ENCODE measurements at regions not wholly inside any gene's neighbourhood (a gene's known extent, or its start where the extent isn't known, plus 50 kb on each side); places are given as distances from the start of the nearest gene placed in this dataset.

- H3K9me2 ChIP-seq (ENCODE audit: insufficient read depth): no peaks in the 10 kb centered on the region
- H4K20me1 ChIP-seq (ENCODE audit: insufficient read depth): no peaks in the 10 kb centered on the region
- H3K4me2 ChIP-seq: no peak overlapping the region
- H3K9me3 ChIP-seq (ENCODE audit: insufficient read depth, low read depth): no peaks in the 10 kb centered on the region
- intact Hi-C loops (cut with micrococcal nuclease; ENCODE audit: unreplicated experiment): no loop called here
- no peak overlapping the region for H2AFZ ChIP-seq
- no peaks in the 10 kb centered on the region for H3K79me2 ChIP-seq (ENCODE audit: low read depth)
- no peaks in the 10 kb centered on the region for H3F3A ChIP-seq (ENCODE audit: insufficient read depth, low read depth)
- H3K36me3 ChIP-seq (ENCODE audit: low read depth): no peaks in the 10 kb centered on the region
- DNase-seq: no peak
- no peak overlapping the region for H3K27ac ChIP-seq
- H3K4me1 ChIP-seq (replicated peaks; ENCODE audit: insufficient read depth): no peaks in the 10 kb centered on the region
- H3K27me3 ChIP-seq (ENCODE audit: insufficient read depth, low read depth): no peaks in the 10 kb centered on the region
- POLR2A ChIA-PET (ENCODE audit: unreplicated experiment): no interaction called here
- TF ChIP-seq EZH2 (IDR thresholded peaks at IDR 0.05; ENCODE audit: low read depth): no peak
- no peak for TF ChIP-seq CTCF (conservative IDR thresholded peaks at IDR 0.05)
- H3K4me3 ChIP-seq: no peak overlapping the region
- BruUV-seq (replicated peaks): no TSS peak
- CTCF ChIA-PET: no interaction called here
Measured at GRCh38 chr12:71236133-71236660, 78.4 kb upstream of the TSPAN8 start.

DNA sequence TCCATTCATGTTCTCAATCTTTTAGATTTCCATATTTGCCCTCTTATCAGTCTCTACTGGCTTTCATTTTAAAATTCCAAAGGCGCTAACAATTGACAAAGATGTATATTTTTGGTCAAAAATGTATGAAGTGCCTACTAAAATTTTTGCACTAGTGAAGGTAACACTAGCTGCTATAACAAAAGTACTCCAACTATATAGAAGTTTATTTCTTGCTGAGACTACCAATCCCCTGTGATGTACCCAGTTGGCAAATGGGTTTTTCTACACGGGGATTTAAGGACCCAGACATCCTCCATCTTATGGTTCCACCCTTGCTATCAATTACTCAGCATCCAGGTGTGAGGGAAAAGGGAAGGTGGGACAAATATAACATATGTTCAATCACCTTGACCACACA is 75.3 kb upstream of the TSPAN8 start:
- no peak overlapping the region for H3K4me3 ChIP-seq
- no peaks in the 10 kb centered on the region for H3K79me2 ChIP-seq (ENCODE audit: low read depth)
- no peaks in the 10 kb centered on the region for H3K9me3 ChIP-seq (ENCODE audit: insufficient read depth, low read depth)
- H3K27me3 ChIP-seq (ENCODE audit: insufficient read depth, low read depth): no peaks in the 10 kb centered on the region
- no peak overlapping the region for H2AFZ ChIP-seq
- H3K4me1 ChIP-seq (replicated peaks; ENCODE audit: insufficient read depth): no peaks in the 10 kb centered on the region
- BruUV-seq (replicated peaks): no TSS peak
- H3K9me2 ChIP-seq (ENCODE audit: insufficient read depth): no peaks in the 10 kb centered on the region
- no peak overlapping the region for H3K27ac ChIP-seq
- H3K36me3 ChIP-seq (ENCODE audit: low read depth): no peaks in the 10 kb centered on the region
- no peaks in the 10 kb centered on the region for H4K20me1 ChIP-seq (ENCODE audit: insufficient read depth)
- CTCF ChIA-PET: no interaction called here
- no peak overlapping the region for H3K4me2 ChIP-seq
- POLR2A ChIA-PET (ENCODE audit: unreplicated experiment): no interaction called here
- no peaks in the 10 kb centered on the region for H3F3A ChIP-seq (ENCODE audit: insufficient read depth, low read depth)
- intact Hi-C loops (cut with micrococcal nuclease; ENCODE audit: unreplicated experiment): no loop called here
- no peak for TF ChIP-seq CTCF (conservative IDR thresholded peaks at IDR 0.05)
- TF ChIP-seq EZH2 (IDR thresholded peaks at IDR 0.05; ENCODE audit: low read depth): no peak
- DNase-seq: no peak

- ChIA-PET POLR2A (ENCODE audit: unreplicated experiment) (no interaction called here), CTCF (no interaction called here)
- TF ChIP-seq CTCF (conservative IDR thresholded peaks at IDR 0.05) (no peak), EZH2 (IDR thresholded peaks at IDR 0.05; ENCODE audit: low read depth) (no peak)
- Histone ChIP-seq H4K20me1 (ENCODE audit: insufficient read depth) (no peaks in the 10 kb centered on the region), H3K4me3 (no peak overlapping the region), H3K9me2 (ENCODE audit: insufficient read depth) (no peaks in the 10 kb centered on the region), H3K36me3 (ENCODE audit: low read depth) (no peaks in the 10 kb centered on the region), H3K4me2 (no peak overlapping the region), H2AFZ (no peak overlapping the region), H3K27me3 (ENCODE audit: insufficient read depth, low read depth) (no peaks in the 10 kb centered on the region), H3K79me2 (ENCODE audit: low read depth) (no peaks in the 10 kb centered on the region), H3K27ac (no peak overlapping the region), H3F3A (ENCODE audit: insufficient read depth, low read depth) (no peaks in the 10 kb centered on the region), H3K4me1 (replicated peaks; ENCODE audit: insufficient read depth) (no peaks in the 10 kb centered on the region), H3K9me3 (ENCODE audit: insufficient read depth, low read depth) (no peaks in the 10 kb centered on the region)
- BruUV-seq (replicated peaks): no TSS peak
- DNase-seq: no peak
- intact Hi-C loops (cut with micrococcal nuclease; ENCODE audit: unreplicated experiment): no loop called here
Measured at GRCh38 chr12:71230542-71230941, 72.7 kb upstream of the TSPAN8 start.

Data from PC-9 (cell line).